ENCODE measurements at regions not wholly inside any gene's neighbourhood (a gene's known extent, or its start where the extent isn't known, plus 50 kb on each side); places are given as distances from the start of the nearest gene placed in this dataset.

- H3K27ac Mint-ChIP-seq = no peak overlapping the region
Observed at GRCh38 chr10:120327675-120328074, 129.4 kb upstream of the PLPP4 start.

More at GRCh38 chr10:120327675-120328074, 129.4 kb upstream of the PLPP4 start:
- Histone ChIP-seq H3K9ac (ENCODE audit: extremely low read depth, insufficient read length, low read length) (no peak overlapping the region), H3K4me1 (ENCODE audit: insufficient read depth, low read length) (no peaks in the 10 kb centered on the region), H4K91ac (ENCODE audit: insufficient read length, low read depth, low read length) (no peak overlapping the region), H3K56ac (ENCODE audit: insufficient read length, low read depth, low read length) (no peak overlapping the region), H4K20me1 (ENCODE audit: control insufficient read depth, insufficient read depth, insufficient read length) (no peaks in the 10 kb centered on the region), H3K23ac (ENCODE audit: insufficient read length, low read depth, low read length) (no peak overlapping the region), H4K5ac (ENCODE audit: insufficient read length, low read depth, low read length) (no peak overlapping the region), H3T11ph (ENCODE audit: low read length) (no peak overlapping the region), H3K14ac (ENCODE audit: insufficient read depth, low read length) (no peak overlapping the region), H4K8ac (replicated peaks; ENCODE audit: insufficient read length, low read depth, low read length) (no peak overlapping the region), H3K4ac (ENCODE audit: low read depth, low read length) (no peak overlapping the region), H3K23me2 (ENCODE audit: insufficient read length, low read depth, low read length, poor library complexity, severe bottlenecking) (no peaks in the 10 kb centered on the region), H3K27ac (ENCODE audit: insufficient read length, low read depth, low read length) (no peak overlapping the region), H3K79me2 (ENCODE audit: insufficient read depth, low read length) (no peaks in the 10 kb centered on the region), H2BK20ac (ENCODE audit: low read depth, low read length, poor library complexity, severe bottlenecking) (no peak overlapping the region), H2AK5ac (ENCODE audit: insufficient read length, low read length) (no peak overlapping the region), H3K9me3 (ENCODE audit: control insufficient read depth, low read depth, low read length) (no peaks in the 10 kb centered on the region), H2BK5ac (ENCODE audit: insufficient read length, low read length) (no peak overlapping the region), H2BK15ac (ENCODE audit: low read depth, low read length) (no peak overlapping the region), H3K4me2 (ENCODE audit: insufficient read depth, insufficient read length, low read length) (no peak overlapping the region), H2AFZ (ENCODE audit: low read length) (no peak overlapping the region), H2BK120ac (ENCODE audit: low read depth, low read length, poor library complexity, severe bottlenecking) (no peak overlapping the region), H2BK12ac (ENCODE audit: insufficient read length, low read depth, low read length) (no peak overlapping the region), H3K79me1 (ENCODE audit: insufficient read depth, low read depth, low read length, poor library complexity, severe bottlenecking) (no peaks in the 10 kb centered on the region), H3K27me3 (ENCODE audit: insufficient read depth, low read length) (no peaks in the 10 kb centered on the region), H3K18ac (ENCODE audit: insufficient read length, low read depth, low read length) (no peak overlapping the region)
- Mint-ChIP-seq H3K36me3 (ENCODE audit: insufficient read depth in 1 of 3, low read depth in 3 of 3) (peaks cover 0 to 2% (median 0%) of the 10 kb centered on the region in 3 experiments; a peak in 2 of 7 replicates), H3K4me3 (no peak overlapping the region), H3K9me3 (peaks cover 0 to 1% of the 10 kb centered on the region in 2 experiments; a peak in 1 of 5 replicates), H3K27me3 (ENCODE audit: low read depth) (peaks cover 2% of the 10 kb centered on the region), H3K4me1 (no peaks in the 10 kb centered on the region)
- TF ChIP-seq CTCF (conservative IDR thresholded peaks at IDR 0.05) = no peak
- DNase-seq = no peak
- WGBS (ENCODE audit: extremely low coverage, insufficient read length, low lambda C conversion rate) = no CpG with 5 or more reads among the region's 3 CpGs

All from H9 (cell line).